GF-D8 (cell line): ENCODE measurements at regions not wholly inside any gene's neighbourhood (a gene's known extent, or its start where the extent isn't known, plus 50 kb on each side); places are given as distances from the start of the nearest gene placed in this dataset.

Experiments
- DNase-seq: peaks from one replicate; lab custom pipeline; 2025; lab: John Stamatoyannopoulos, UW

- DNase-seq: no peak
These were observed 599.5 kb upstream of the DPP6 start for GRCh38 chr7:153452661-153453060.

GRCh38 chr7:153454306-153454705 is 597.9 kb upstream of the DPP6 start:
- no peak for DNase-seq

DNA sequence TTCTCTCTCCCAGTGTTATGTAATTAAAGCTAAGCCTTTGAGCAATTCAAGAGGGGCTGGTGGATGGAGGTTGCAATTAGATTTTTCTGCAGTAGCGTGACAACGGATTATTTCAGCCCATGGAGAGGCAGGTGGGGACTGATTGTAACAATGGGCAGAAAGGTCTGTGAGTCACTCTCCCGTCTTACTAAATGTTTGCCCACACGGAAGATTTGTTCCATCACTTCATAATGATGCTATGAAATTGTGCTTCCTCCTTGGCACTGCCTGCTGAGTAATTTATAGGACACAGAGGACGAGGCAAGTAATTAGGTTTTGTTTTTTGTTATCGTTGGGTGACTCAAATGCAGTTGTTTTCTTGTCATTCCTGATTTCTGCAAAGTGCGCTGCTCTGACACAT is 594.5 kb upstream of the DPP6 start:
- DNase-seq: no peak

DNA sequence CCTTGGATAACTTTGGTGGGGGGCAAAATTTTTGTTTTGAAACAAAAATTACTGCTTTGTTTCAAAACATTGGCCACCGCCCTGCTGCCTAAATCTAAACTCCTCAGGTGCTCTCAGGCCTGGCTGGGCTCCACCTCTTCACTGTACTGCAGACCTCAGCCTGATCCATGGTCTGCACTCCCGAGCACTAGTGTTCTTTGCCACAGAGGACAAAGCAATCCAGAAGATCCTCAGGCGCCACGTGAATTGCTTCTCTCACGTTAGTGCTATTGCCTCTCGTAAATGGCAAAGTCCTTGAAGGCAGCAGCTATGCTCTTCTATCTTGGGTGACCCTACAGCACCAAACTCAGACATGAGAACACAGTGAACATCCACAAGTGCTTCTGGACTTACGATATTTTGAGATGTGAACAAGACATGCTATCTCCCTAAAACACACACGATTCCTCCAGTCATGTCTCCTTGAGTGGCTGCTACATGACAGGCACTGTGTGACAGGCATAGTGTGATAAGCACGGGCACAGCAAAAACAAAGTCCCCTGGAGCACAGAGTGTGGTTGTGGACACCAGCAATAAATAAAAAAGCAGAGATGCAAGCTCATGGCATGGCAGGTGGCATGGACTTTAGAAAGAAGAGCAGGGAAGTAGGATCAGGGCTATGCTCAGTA is 582.1 kb upstream of the DPP6 start:
- DNase-seq: no peak

GRCh38 chr7:153472516-153472915 is 579.7 kb upstream of the DPP6 start:
- DNase-seq: no peak

DNA sequence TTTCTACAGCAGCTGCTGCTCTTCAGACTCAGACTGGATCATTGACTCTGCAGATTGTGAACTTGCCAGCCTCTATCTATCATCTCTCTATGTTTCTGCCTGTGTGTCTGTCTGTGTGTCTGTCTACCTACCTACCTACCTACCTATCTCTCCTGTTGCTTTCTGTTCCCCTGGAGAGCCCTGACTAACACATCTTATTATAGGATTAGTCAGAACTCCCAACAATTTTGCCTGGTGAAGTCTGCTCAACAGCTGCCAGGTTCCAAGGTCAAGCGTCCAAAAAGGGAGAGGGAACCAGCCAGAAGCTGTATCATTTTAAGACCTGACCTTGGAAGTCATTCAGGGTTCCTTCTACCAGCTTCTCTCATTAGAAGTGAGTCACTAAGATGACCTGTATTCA is 579.0 kb upstream of the DPP6 start:
- no peak for DNase-seq

GRCh38 chr7:153475239-153475638 is 577.0 kb upstream of the DPP6 start:
- DNase-seq: no peak

- DNase-seq: no peak
These were observed 576.0 kb upstream of the DPP6 start for GRCh38 chr7:153476166-153476565.

DNA sequence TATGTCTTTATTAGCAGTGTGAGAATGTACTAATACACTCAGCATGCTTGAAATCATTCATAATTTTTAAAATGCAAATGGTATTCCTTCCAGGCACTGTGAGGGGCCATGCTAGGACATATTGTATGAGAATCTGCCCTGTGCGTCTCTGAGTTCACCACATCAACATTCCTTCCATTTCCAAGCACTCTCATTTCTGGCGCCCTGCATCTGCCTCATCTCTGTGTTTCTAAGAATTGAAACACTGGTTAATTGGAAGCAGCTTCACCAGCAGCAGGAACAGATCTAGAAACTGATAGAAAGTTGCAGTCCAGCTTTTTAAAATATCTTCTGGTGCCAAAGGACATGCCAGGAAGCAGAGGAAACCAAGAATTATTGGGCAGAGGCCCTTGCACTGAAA is 555.9 kb upstream of the DPP6 start:
- DNase-seq: no peak

DNA sequence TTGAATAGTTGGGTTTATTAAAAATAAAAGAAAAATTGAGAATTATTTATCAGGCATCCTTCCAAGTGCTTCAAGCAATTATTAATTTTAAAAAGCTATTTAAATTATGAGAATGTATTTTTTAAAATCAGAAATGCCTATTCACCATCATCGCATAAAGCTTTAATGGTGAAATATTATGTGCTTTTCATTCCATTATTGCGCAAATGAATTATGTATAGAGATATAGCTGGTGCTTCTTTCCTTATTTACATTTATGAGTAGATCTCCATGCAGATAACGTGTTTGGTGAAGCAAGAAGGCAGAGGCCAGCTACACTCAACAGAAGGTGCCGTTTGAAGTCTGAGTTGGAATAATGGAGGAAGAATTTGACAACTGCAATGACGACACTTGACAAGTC is 549.1 kb upstream of the DPP6 start:
- no peak for DNase-seq

GRCh38 chr7:153504288-153505075 is 547.7 kb upstream of the DPP6 start:
- DNase-seq: no peak

GRCh38 chr7:153507885-153508284 is 544.3 kb upstream of the DPP6 start:
- no peak for DNase-seq

DNA sequence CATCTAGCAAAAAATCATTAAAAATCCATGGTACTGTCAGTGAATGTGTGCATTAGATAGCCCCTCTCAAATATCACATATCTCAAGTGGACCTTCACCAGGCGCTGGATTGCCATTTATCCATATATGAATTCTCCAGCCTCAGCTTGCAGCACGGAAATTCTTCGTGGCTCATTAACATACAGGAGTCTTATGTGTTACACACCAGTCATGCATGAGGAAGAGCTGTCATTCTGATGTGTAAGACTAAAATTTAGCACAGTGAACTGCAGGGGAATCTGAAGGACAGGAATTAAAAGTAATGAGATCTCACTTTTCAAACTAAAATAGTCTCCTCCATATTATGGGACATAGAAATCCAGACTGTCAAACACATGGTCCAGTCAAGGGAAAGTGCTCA is 542.4 kb upstream of the DPP6 start:
- no peak for DNase-seq

DNA sequence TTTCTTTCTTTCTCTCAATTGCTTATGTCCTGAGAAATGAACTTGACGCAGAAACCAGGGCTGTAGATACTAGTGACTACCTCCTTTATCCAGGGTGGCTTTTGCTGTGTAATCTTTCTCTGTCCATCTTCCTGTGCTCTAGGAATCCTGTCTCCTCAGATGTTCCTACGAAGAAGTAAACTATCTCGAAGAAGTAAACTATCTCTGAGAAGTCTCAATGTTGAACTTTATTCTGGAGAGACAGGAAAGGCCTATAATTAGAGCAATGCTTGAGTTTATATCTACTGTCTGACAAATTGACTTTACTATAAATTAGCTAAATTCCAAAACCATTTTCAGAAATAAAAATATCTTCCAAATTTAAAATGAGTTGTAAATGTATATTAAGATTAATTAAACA is 541.5 kb upstream of the DPP6 start:
- DNase-seq: no peak

DNA sequence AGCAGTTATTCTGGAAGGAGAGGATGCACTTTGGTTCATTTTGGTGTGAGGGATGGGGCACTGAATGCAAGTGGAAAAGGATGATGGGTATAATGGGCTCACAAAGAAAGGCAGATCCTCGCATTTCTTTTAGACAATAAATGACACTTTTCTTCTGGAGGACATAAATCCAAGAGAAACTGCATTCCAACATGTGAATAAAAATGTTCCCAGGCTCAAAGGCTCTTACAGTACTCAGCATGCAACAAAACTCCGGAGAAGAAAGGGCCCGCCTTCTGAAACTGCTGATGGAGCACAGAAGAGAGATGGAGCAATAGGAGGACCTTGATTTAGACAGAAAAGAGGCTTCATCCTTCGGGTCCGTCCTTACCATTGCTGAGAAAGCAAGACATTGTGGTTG is 538.2 kb upstream of the DPP6 start:
- no peak for DNase-seq

DNA sequence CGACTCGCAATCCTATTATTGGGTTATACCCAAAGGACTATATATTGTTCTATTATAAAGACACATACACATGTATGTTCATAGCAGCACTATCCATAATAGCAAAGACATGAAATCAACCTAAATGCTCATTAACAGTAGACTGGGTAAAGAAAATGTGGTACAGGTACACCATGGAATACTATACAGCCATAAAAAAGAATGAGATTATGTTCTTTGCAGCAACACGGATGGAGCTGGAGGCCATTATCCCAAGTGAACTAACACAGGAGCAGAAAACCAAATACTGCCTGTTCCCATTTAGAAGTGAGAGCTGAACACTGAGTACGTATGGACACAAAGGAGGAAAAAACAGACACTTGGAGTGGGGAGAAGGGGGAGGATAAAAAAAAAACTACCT is 536.8 kb upstream of the DPP6 start:
- DNase-seq: no peak

DNA sequence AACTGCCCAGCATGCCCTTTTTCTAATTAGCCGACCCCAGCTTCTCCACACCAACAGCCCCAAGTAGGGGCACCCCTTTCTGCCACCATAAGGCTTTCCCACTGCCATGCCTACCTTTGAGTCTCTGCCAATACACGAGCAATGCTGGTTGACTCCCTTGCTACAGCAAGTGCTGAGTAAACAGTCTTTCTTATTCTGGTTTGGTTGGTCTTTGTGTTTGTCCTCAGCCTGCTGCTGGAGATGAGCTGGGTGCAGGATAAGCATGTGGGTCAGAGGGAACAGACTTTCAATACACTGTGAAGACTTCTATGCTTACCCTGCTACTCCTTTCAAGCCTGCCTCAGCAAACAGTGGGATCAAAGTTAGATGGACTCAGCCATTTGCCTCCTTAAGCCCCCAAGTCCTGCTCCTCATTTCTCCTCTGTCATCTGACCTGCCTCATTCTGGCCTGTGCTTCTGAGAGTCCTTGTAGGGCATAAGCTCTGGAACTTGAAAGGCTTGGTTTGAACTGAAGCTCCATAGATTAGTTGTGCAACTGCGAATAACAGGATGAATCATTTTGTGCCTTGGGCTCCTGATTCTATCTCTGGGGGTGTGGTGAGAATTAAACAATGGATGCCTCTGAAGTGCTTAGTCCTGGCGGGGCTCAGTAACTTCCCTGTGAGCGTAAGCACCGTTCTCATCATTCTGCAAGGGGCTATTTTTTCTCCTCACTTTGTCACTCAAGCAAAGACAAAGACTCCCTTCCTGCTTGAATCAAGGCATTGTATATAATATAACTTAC is 533.8 kb upstream of the DPP6 start:
- no peak for DNase-seq

GRCh38 chr7:153521370-153521769 is 530.8 kb upstream of the DPP6 start:
- DNase-seq: no peak

DNA sequence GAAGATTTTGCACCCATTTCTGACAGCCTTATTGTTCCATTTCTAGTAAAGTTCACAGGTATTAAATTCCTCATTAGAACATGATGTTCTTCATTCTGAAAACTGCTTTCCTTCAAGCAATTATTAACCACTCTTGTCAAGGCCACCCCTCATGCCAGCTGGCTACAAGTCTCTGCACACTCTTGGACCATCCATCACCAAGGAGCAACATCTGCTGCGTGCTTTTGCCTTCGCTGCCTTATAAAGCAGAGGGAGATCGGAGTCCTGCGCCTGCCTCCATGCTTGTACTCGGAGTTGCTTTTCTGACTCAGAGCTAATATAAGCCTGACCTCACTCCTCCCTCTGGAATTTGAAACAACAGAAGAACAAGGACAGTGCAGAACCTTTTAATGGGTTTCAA is 529.9 kb upstream of the DPP6 start:
- DNase-seq: no peak

GRCh38 chr7:153523320-153524015 is 528.7 kb upstream of the DPP6 start:
- no peak for DNase-seq

DNA sequence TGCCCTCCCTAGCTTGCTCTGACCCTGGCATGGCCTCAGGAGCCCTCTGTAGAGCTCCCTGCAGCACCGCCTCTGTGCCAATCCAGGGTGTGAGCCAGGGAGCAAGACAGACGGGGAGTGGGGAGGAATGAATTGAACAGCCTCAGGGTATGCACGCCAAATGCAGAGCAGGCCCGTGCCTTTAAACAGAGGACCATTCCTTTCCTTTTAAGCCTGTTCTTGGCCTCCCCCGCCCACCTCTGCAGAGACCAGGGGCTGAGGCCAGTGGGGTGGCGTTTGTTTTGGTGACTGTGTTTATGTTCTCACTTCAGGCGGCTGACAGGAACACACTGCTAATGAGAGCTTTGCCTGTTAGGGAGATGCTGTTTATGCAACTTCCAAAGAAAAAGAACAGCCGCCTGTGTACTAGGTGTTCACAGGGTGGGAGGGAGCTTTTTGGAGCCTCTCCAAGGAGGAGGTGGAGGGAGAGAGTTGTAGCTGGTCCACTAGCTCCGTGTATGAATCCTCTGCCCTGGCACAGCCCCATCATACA is 528.1 kb upstream of the DPP6 start:
- DNase-seq: no peak

DNA sequence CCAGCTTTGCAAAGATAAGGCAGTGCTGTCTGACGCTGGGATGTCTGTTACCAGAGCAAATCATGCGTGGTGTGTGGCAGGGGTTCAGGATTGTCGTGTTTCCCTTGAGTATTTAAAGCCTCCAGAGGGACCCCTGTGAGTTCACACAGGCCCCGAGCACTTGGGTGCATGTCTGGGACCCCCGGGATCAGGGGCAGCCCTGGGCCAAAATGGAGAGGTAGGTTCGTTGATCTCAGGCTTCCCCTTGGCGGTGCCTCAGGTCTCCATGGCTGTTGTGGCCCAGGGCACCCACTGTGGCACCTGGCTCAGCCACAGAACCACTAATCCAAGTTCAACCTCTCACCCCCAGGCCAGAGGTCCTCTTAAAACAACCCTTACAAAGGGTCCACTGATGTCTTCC is 523.1 kb upstream of the DPP6 start:
- no peak for DNase-seq
